Activated T-cell treated with anti-CD3 and anti-CD28 coated beads, Interleukin-2, amount 50 U/mL, for 72 hours (primary cell): ENCODE measurements at regions not wholly inside any gene's neighbourhood (a gene's known extent, or its start where the extent isn't known, plus 50 kb on each side); places are given as distances from the start of the nearest gene placed in this dataset.

ENCODE experiments used
- ATAC-seq, 2 donors: fragments of 150-1000 bp; cut with Tn5 transposase; replicated peaks in 1 of 2; 2 replicates each; pipeline ENCODE4 v1.10.0; 2021; ENCODE audit warnings: moderate library complexity in 2 of 2, mild to moderate bottlenecking in 1 of 2
- DNase-seq, 2 donors: peaks; one replicate each; pipeline ENCODE4 v3.0.0; 2021 to 2022; ENCODE audit warnings: mixed read lengths in 1 of 2
- H3K27ac Mint-ChIP-seq: one replicate; pipeline ENCODE4 v1.8.0; 2022; ENCODE audit warnings: mild to moderate bottlenecking, moderate library complexity, mixed read lengths
- H3K27me3 Mint-ChIP-seq: one replicate; pipeline ENCODE4 v1.8.0; 2022; ENCODE audit warnings: low read depth, mixed read lengths
- H3K36me3 Mint-ChIP-seq, 2 donors: one replicate each; pipeline ENCODE4 v1.8.0; 2022; ENCODE audit warnings: mixed read lengths in 2 of 2, mild to moderate bottlenecking in 1 of 2; ENCODE audit not compliant: insufficient read depth in 2 of 2
- H3K4me1 Mint-ChIP-seq: one replicate; pipeline ENCODE4 v1.8.0; 2022; ENCODE audit warnings: low read depth, mixed read lengths
- H3K4me3 Mint-ChIP-seq, 2 donors: one replicate each; pipeline ENCODE4 v1.8.0; 2022; ENCODE audit warnings: mild to moderate bottlenecking in 2 of 2, mixed read lengths in 2 of 2, moderate library complexity in 2 of 2
- H3K9me3 Mint-ChIP-seq, 2 donors: one replicate each; pipeline ENCODE4 v1.8.0; 2022; ENCODE audit warnings: mixed read lengths in 2 of 2

DNA sequence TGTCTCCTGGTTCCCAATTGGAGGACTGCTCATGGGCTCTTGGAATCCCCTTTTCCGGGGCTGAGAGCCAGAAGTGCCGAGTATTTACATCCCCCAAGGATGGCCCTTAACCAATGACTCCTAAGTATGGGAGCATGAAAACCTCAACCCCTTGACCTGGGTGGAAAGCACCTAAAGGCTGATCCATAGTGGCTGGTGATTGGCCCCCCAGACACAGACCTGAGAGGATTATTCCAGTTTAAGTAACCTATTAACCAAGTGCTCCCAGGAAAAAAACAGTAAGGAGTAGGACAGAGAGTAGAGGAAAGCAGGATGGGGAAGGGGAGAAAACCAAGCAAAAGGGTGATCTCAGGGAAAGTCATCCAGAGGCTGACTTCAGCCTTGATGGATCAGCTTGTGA, 206.1 kb upstream of the RND3 start:
- Mint-ChIP-seq H3K27me3 (no peaks in the 10 kb centered on the region), H3K27ac (no peak overlapping the region), H3K9me3 (peaks cover 0 to 2% of the 10 kb centered on the region in 2 donors), H3K4me1 (no peaks in the 10 kb centered on the region), H3K4me3 (no peak overlapping the region), H3K36me3 (no peaks in the 10 kb centered on the region)
- ATAC-seq = no peak
- DNase-seq = no peak

DNA sequence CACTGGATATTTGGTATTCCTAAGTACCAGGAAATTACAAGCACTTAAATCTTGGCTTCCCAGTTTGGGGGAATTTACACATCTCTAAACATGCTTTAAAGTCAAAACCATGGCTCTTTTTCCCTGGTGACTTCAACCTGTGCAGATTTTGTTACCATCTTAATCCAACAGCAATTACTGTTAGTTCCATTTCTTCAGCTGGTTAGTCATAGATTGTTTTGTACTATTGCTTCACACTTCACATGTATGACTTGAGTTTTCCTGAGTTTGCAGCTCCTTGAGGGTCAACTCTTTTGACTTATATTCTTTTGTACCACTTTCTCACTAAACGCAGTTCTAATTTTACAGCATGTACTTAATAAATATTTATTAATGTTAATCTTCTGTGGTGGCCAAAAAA, 203.4 kb upstream of the RND3 start:
- ATAC-seq (no peak), DNase-seq (no peak)
- Mint-ChIP-seq H3K4me1 (no peaks in the 10 kb centered on the region), H3K27ac (no peak overlapping the region), H3K4me3 (no peak overlapping the region), H3K9me3 (peaks cover 0 to 2% of the 10 kb centered on the region in 2 donors), H3K36me3 (no peaks in the 10 kb centered on the region), H3K27me3 (no peaks in the 10 kb centered on the region)

DNA sequence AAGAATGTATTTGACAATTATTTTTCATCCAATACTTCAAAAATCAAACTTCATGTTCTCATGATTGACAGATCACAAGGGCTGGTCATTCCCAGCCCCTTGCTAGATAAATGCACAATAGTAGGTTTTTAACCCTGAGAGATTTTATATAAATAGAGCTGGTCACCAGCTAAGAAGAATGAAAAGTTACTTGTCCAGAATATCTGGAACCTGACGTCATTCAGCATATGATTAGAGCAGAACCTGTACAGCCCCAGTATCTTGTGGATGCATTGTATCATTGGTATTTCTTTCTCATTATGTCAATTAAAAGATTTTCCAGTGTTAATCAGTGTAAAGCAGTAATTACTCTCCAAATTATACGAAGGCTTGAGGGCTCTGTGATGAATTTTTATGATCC, 202.8 kb upstream of the RND3 start:
- Mint-ChIP-seq H3K27me3 (no peaks in the 10 kb centered on the region), H3K36me3 (no peaks in the 10 kb centered on the region), H3K4me1 (no peaks in the 10 kb centered on the region), H3K27ac (no peak overlapping the region), H3K9me3 (no peaks in the 10 kb centered on the region), H3K4me3 (no peak overlapping the region)
- no peak for DNase-seq
- no peak for ATAC-seq

DNA sequence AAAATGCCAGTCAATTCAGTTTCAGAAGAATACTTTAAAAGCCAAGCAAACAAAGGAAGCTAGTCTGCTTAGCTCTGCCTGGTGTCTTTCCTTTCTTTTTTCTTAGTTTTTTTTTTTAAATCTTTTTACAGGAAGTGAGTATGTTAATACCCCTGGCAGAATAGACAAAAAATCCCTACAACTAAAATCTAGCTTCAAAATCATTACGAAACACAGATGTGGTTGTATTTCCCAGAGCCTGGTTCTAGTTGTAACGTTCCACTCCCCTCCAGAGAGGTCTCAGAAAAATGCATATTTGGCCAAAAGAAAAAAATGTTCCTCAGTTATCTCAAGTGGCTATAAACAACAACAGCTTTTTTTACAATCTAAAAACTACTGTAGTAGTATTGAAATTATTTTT, 202.1 kb upstream of the RND3 start:
- DNase-seq = no peak
- Mint-ChIP-seq H3K4me1 (no peaks in the 10 kb centered on the region), H3K4me3 (no peak overlapping the region), H3K9me3 (no peaks in the 10 kb centered on the region), H3K36me3 (no peaks in the 10 kb centered on the region), H3K27ac (no peak overlapping the region), H3K27me3 (no peaks in the 10 kb centered on the region)
- ATAC-seq = no peak

DNA sequence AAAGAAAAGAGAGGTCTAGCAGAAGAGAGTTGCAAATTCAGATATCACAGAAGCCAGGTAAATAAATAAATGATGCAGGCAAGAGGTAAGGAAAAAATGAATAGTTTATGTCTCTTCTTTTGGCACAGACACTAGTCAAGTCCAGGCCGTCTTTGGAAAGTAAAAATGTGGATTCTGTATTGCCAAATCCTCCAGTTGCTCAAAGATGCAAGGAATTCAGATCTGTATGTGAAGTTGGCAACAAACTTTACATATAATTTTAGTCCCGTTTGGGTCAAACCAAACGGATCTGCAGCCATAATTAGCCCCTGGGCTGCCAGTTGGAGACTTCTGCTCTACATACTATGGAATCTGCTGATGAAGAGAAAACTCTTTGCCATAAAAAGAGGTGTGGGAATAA, 200.5 kb upstream of the RND3 start:
- Mint-ChIP-seq H3K27ac (no peak overlapping the region), H3K9me3 (no peaks in the 10 kb centered on the region), H3K36me3 (no peaks in the 10 kb centered on the region), H3K4me1 (no peaks in the 10 kb centered on the region), H3K27me3 (no peaks in the 10 kb centered on the region), H3K4me3 (no peak overlapping the region)
- ATAC-seq = no peak
- no peak for DNase-seq

DNA sequence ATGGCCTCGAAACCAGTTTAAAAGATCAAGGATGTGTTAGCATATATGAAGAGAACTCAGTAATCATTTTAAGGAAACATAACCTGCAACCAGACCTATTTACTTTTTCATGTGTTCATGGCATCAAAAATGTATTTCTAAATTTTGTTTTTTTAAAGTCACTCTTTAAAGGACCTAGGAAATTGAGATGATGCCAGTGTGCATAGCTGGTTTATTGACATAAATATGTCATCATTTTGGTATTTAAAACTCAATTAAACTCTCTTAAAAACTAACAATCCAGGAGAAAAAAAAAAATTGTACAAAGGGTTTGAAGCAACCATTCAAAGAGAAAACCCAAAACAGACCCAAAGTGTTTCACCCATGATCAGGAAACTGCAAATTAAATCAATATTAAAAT, 198.9 kb upstream of the RND3 start:
- no peaks in the 10 kb centered on the region for H3K27me3 Mint-ChIP-seq
- H3K9me3 Mint-ChIP-seq = no peaks in the 10 kb centered on the region
- ATAC-seq (no peak), DNase-seq (no peak)
- H3K4me1 Mint-ChIP-seq = no peaks in the 10 kb centered on the region
- no peaks in the 10 kb centered on the region for H3K36me3 Mint-ChIP-seq
- no peak overlapping the region for H3K4me3 Mint-ChIP-seq
- H3K27ac Mint-ChIP-seq = no peak overlapping the region

DNA sequence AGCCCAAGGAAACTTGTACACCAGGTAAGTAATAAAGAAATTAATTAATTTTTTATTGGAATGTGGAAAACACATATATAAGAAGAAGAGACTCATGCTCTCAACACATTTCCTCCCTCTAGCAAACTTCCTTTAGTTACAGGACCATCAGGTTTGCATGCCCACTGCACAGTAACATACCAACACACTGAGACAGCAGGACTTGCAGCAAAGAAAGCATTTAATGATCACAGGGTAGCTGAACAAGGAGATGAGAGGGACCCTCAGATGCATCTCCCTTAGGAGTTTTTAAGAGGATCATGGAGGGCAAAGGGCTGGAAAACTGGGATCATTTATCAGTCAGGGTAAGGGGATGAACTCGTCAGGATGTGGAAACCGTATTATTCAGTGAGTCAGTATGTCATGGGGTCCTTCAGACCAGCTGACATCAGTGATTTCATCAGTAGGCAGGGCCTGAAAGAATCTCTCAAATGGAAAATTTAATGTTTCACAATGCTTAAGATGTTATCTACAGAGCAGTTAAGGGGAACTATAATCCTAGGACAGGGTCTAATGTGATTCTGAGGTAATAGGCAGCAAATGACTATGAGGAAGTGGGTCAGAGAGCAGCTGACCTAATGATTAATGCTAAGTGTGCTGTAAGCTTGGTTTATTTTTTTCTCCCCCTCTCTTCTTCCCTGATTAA, 193.8 kb upstream of the RND3 start:
- DNase-seq (no peak), ATAC-seq (no peak)
- no peak overlapping the region for H3K4me3 Mint-ChIP-seq
- no peaks in the 10 kb centered on the region for H3K27me3 Mint-ChIP-seq
- H3K27ac Mint-ChIP-seq = no peak overlapping the region
- H3K9me3 Mint-ChIP-seq = peaks cover 0 to 1% of the 10 kb centered on the region in 2 donors
- H3K4me1 Mint-ChIP-seq = no peaks in the 10 kb centered on the region
- H3K36me3 Mint-ChIP-seq = no peaks in the 10 kb centered on the region

DNA sequence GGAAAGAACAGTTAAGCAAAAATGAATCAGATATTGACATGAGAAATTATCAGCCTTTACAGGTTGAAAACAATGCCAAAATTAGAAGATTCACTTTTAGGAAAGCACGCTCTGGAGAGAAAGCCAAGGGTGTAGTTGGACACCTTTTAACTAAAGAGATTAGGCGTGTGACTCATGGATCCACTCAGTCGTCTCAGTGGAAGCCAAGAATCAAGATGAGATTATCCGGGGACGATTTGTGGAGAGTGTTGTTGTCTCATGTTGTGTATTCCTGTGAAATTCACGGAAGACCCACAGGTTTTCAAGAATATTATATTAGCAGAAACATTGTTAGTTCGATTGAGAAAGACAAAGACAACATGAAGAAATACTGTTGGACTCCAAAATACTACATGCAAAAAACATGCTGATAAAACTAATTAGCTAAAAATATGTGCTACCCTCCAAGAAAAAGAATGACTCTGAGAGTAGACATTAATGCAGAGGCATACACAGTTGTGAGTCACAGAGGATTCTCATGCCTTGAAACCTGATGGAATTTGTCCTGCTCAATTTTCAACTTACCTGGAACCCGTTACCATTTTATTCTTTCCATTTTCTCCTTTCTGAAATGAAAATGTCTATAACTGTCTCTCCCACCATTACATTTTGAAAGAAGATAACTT, 192.1 kb upstream of the RND3 start:
- Mint-ChIP-seq H3K36me3 (no peaks in the 10 kb centered on the region), H3K4me3 (no peak overlapping the region), H3K27ac (no peak overlapping the region), H3K4me1 (no peaks in the 10 kb centered on the region), H3K9me3 (peaks cover 0 to 1% of the 10 kb centered on the region in 2 donors), H3K27me3 (no peaks in the 10 kb centered on the region)
- DNase-seq = no peak
- ATAC-seq = no peak

DNA sequence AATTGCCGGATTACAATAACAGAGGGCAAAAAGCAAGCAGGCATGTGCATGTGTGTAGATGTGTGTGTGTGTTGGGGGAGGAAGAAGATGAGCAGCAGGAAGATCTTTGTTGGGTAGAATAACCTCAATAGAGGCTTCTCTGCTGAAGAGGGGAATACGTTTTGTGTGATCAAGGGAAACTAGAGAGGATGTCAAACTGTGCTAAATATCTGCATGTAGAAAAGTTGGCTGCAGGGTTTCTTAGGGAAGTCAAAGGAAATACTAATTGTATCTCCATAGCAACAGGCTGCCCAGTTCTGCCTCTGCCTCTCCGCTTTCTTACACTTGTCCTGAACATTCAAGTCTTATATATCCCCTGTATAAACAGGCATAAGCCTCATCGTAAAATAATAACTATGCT, 190.1 kb upstream of the RND3 start:
- no peaks in the 10 kb centered on the region for H3K27me3 Mint-ChIP-seq
- H3K9me3 Mint-ChIP-seq = peaks cover 0 to 1% of the 10 kb centered on the region in 2 donors
- no peak overlapping the region for H3K4me3 Mint-ChIP-seq
- DNase-seq (no peak), ATAC-seq (no peak)
- no peak overlapping the region for H3K27ac Mint-ChIP-seq
- H3K4me1 Mint-ChIP-seq = no peaks in the 10 kb centered on the region
- H3K36me3 Mint-ChIP-seq = no peaks in the 10 kb centered on the region

DNA sequence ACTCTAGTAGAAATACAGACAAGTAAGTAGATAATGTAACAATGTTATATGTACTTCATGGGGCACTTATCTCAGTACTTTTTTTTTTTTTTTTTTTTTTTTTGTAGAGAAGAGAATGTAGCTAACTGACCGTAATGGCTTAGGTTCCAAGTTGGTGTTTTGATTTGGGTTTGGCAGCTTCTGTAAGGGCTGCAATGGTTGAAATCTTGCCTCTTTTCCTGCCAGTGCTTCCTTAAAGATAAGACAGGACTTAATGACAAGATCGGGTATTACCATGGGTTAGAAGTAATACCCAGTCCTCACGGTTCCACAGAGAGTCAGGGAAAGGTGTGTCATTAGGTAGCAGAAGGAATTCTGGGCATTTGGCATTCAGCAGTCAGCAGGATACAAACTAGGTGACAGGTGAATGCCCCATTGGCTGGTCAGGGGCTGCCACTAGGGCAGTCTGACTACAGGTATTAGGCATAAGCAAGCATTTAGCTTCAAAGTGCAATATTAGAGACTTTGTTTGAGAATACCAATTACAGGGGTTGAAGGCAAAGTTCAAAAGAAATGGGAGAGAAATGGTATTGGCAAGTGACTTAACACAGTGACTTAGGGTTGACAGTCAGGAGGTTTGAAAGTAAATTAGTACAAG, 189.4 kb upstream of the RND3 start:
- H3K27me3 Mint-ChIP-seq = no peaks in the 10 kb centered on the region
- DNase-seq = no peak
- peaks cover 0 to 1% of the 10 kb centered on the region in 2 donors for H3K9me3 Mint-ChIP-seq
- H3K36me3 Mint-ChIP-seq = no peaks in the 10 kb centered on the region
- no peak overlapping the region for H3K27ac Mint-ChIP-seq
- H3K4me1 Mint-ChIP-seq = no peaks in the 10 kb centered on the region
- H3K4me3 Mint-ChIP-seq = no peak overlapping the region
- ATAC-seq = no peak

DNA sequence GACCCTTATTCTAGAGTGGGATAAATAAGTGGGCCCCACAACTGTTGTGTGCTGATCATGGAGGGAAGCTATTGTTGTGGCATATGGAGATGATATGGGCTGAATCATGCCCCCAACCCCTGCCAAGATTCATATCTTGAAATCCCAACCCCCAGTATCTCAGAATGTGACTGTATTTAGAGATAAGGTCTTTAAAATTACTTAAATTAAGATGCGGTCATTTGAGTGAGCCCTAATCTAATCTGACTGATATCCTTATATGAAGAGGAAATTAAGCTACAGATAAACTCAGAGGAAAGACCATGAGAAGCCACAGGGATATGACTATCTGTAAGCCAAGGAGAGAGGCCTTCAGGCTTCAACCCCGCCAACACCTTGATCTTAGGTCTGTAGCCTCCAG, 188.3 kb upstream of the RND3 start:
- Mint-ChIP-seq H3K36me3 (no peaks in the 10 kb centered on the region), H3K9me3 (no peaks in the 10 kb centered on the region), H3K27ac (no peak overlapping the region), H3K4me3 (no peak overlapping the region), H3K27me3 (no peaks in the 10 kb centered on the region), H3K4me1 (no peaks in the 10 kb centered on the region)
- DNase-seq = no peak
- ATAC-seq = no peak

DNA sequence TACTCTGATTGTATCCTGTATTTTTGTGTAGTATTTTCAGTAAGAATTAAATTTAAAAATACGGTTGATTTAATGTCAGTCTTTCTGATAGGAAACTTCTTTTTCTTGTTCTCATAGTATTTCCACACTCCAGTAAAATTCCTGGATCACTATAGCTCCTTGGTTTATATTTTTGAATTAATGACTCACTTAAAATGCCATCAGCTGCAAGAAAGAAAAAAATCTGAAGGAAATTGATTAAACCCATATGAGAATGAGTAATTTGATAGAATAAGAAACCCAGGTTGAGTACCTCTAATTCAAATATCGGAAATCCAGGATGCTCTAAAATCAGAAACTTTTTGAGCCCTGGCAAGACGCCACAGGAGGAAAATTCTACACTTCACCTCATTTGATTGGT, 186.8 kb upstream of the RND3 start:
- peaks cover 0 to 1% of the 10 kb centered on the region in 2 donors for H3K9me3 Mint-ChIP-seq
- H3K4me3 Mint-ChIP-seq = no peak overlapping the region
- no peak for ATAC-seq
- DNase-seq = no peak
- no peaks in the 10 kb centered on the region for H3K36me3 Mint-ChIP-seq
- H3K27me3 Mint-ChIP-seq = no peaks in the 10 kb centered on the region
- no peak overlapping the region for H3K27ac Mint-ChIP-seq
- H3K4me1 Mint-ChIP-seq = no peaks in the 10 kb centered on the region

DNA sequence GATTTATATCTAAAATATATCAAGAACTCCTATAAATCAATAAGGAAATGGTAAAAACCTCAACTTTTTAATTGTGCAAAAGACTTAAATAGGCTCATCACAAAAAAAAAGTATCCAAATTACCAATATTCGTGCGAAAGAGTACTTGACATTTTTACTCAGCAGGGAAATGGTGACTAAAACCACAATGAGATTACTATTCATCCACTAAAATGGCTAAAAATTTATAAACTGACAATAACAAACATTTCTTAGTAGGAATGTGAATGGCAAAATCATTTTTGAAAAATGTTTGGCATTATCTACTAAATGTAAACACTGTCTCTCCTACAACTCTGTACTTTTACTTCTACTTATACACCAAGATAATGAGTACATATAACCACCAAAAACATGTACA, 184.8 kb upstream of the RND3 start:
- DNase-seq (no peak), ATAC-seq (no peak)
- Mint-ChIP-seq H3K4me3 (no peak overlapping the region), H3K36me3 (no peaks in the 10 kb centered on the region), H3K27ac (no peak overlapping the region), H3K27me3 (no peaks in the 10 kb centered on the region), H3K9me3 (peaks cover 0 to 4% of the 10 kb centered on the region in 2 donors), H3K4me1 (no peaks in the 10 kb centered on the region)

DNA sequence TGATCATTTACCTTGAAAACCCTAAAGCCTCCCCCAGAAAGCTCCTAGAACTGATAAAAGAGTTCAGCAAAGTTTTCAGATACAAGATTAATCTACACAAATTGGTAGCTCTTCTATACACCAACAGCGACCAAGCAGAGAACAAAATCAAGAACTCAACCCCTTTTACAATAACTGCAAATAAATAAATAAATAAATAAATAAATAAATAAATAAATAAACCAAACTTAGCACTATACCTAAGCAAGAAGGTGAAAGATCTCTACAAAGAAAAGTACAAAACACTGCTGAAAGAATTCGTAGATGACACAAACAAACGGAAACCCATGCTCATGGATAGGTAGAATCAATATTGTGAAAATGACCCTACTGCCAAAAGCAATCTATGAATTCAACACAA, 182.0 kb upstream of the RND3 start:
- DNase-seq (no peak), ATAC-seq (no peak)
- no peaks in the 10 kb centered on the region for H3K4me1 Mint-ChIP-seq
- H3K9me3 Mint-ChIP-seq = peaks cover 0 to 4% of the 10 kb centered on the region in 2 donors
- no peak overlapping the region for H3K4me3 Mint-ChIP-seq
- no peaks in the 10 kb centered on the region for H3K36me3 Mint-ChIP-seq
- no peak overlapping the region for H3K27ac Mint-ChIP-seq
- H3K27me3 Mint-ChIP-seq = no peaks in the 10 kb centered on the region
